OCI-LY1 (cell line): ENCODE measurements at regions not wholly inside any gene's neighbourhood (a gene's known extent, or its start where the extent isn't known, plus 50 kb on each side); places are given as distances from the start of the nearest gene placed in this dataset.

Experiments
- EZH2 ChIP-seq: fragments of 200-600 bp; sonication (generic), shearing (Covaris generic); IDR thresholded peaks from 2 replicates; pipeline ENCODE4 v1.8.0; 2017; ENCODE audit warnings: borderline replicate concordance, mixed run types, mild to moderate bottlenecking, antibody characterized with exemption, low read length, moderate library complexity, mixed read lengths
- TF ChIP-seq, protein P1 (sequence below): fragments of 200-600 bp; sonication (generic), shearing (Covaris generic); IDR thresholded peaks from 2 replicates; pipeline ENCODE4 v1.5.1; 2017; ENCODE audit warnings: mild to moderate bottlenecking, antibody characterized with exemption, low read length, moderate library complexity, mixed read lengths

DNA sequence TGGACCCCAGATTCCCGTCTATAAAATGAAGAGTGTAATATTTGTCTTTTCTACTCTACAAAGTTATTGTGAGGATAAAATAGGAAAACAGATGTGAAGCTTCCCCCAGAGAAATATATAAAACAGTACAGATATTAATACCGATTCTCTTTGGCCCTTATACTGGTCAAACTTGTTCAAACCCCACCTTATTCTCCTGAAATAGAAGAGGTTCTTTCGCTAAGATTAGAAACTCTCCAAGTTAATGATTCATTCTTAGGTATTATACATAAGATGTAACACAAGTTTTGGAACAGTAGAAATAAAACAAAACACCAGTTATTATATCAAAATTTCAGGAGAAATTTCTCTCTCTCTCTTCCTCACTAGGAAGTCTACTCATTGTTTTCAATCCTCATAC is 852.4 kb upstream of the ADAMTS5 start:
- no peak for TF ChIP-seq EZH2
- TF ChIP-seq, protein P1, sequence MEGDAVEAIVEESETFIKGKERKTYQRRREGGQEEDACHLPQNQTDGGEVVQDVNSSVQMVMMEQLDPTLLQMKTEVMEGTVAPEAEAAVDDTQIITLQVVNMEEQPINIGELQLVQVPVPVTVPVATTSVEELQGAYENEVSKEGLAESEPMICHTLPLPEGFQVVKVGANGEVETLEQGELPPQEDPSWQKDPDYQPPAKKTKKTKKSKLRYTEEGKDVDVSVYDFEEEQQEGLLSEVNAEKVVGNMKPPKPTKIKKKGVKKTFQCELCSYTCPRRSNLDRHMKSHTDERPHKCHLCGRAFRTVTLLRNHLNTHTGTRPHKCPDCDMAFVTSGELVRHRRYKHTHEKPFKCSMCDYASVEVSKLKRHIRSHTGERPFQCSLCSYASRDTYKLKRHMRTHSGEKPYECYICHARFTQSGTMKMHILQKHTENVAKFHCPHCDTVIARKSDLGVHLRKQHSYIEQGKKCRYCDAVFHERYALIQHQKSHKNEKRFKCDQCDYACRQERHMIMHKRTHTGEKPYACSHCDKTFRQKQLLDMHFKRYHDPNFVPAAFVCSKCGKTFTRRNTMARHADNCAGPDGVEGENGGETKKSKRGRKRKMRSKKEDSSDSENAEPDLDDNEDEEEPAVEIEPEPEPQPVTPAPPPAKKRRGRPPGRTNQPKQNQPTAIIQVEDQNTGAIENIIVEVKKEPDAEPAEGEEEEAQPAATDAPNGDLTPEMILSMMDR: no peak
